HEK293 (cell line): ENCODE measurements at regions not wholly inside any gene's neighbourhood (a gene's known extent, or its start where the extent isn't known, plus 50 kb on each side); places are given as distances from the start of the nearest gene placed in this dataset.

Experiments
- CTCF ChIA-PET: fragments of 350-600 bp; formaldehyde crosslinking; extraction: SDS; loops from one replicate; lab custom pipeline; 2021; ENCODE audit warnings: antibody characterized with exemption; lab: Yijun Ruan, JAX
- POLR2A ChIA-PET: fragments of 300-600 bp; formaldehyde crosslinking; extraction: SDS; loops from one replicate; lab custom pipeline; 2020; ENCODE audit warnings: antibody characterized with exemption, inconsistent platforms; lab: Yijun Ruan, JAX
- H3K27ac ChIP-seq: fragments of 200-500 bp; sonication (Bioruptor generic); 2 replicates; pipeline ENCODE4 v1.5.1; 2014; ENCODE audit warnings: low read depth, low read length, control low read depth, inconsistent platforms; ENCODE audit errors: extremely low read depth
- H3K36me3 ChIP-seq, 2 experiments: fragments of 200-500 bp in 1 of 2; sonication (Bioruptor generic) in 1 of 2; 1 replicate in 1 of 2; 2 replicates in 1 of 2; pipeline ENCODE4 v1.5.1; 2014 to 2017; ENCODE audit warnings: inconsistent platforms in 2 of 2, low read length in 2 of 2; ENCODE audit not compliant: control insufficient read depth in 2 of 2, insufficient read depth in 1 of 2
- H3K4me1 ChIP-seq: fragments of 200-500 bp; sonication (Bioruptor generic); 2 replicates; pipeline ENCODE4 v1.5.1; 2014; ENCODE audit warnings: mild to moderate bottlenecking, low read length, inconsistent platforms; ENCODE audit not compliant: control insufficient read depth, insufficient read depth
- H3K4me3 ChIP-seq: 2 replicates; pipeline ENCODE4 v1.5.1; 2011; ENCODE audit warnings: low read depth, mild to moderate bottlenecking, control low read depth, low read length, moderate library complexity
- H3K9me3 ChIP-seq: fragments of 200-500 bp; sonication (Bioruptor generic); 2 replicates; pipeline ENCODE4 v1.5.1; 2014; ENCODE audit warnings: low read depth, low read length, inconsistent platforms; ENCODE audit not compliant: control insufficient read depth, insufficient read depth
- BCL11B ChIP-seq: fragments of 450-650 bp; formaldehyde crosslinking; IDR thresholded peaks from 2 replicates; pipeline ENCODE4 v1.5.1; 2016; ENCODE audit warnings: low read depth, missing biosample characterization, missing genetic modification characterization
- GLIS1 ChIP-seq: fragments of 450-650 bp; formaldehyde crosslinking; IDR thresholded peaks from 2 replicates; pipeline ENCODE4 v1.5.1; 2016; ENCODE audit warnings: missing biosample characterization, missing genetic modification characterization
- HIC1 ChIP-seq: fragments of 450-650 bp; formaldehyde crosslinking; IDR thresholded peaks from 2 replicates; pipeline ENCODE4 v1.5.1; 2016; ENCODE audit warnings: missing biosample characterization, missing genetic modification characterization
- KLF1 ChIP-seq: fragments of 450-650 bp; formaldehyde crosslinking; IDR thresholded peaks from 2 replicates; pipeline ENCODE4 v1.5.1; 2016; ENCODE audit warnings: missing biosample characterization, missing genetic modification characterization
- KLF16 ChIP-seq: fragments of 450-650 bp; formaldehyde crosslinking; IDR thresholded peaks from 2 replicates; pipeline ENCODE4 v1.5.1; 2017; ENCODE audit warnings: missing biosample characterization, missing genetic modification characterization
- KLF7 ChIP-seq: fragments of 450-650 bp; formaldehyde crosslinking; IDR thresholded peaks from 2 replicates; pipeline ENCODE4 v1.5.1; 2016; ENCODE audit warnings: missing biosample characterization, missing genetic modification characterization, borderline replicate concordance
- ZBTB17 ChIP-seq: fragments of 450-650 bp; formaldehyde crosslinking; IDR thresholded peaks from 2 replicates; pipeline ENCODE4 v1.5.1; 2016; ENCODE audit warnings: missing biosample characterization, missing genetic modification characterization
- ZBTB6 ChIP-seq: fragments of 450-650 bp; formaldehyde crosslinking; IDR thresholded peaks from 2 replicates; pipeline ENCODE4 v1.5.1; 2017; ENCODE audit warnings: missing biosample characterization, missing genetic modification characterization
- ZFHX2 ChIP-seq: fragments of 450-650 bp; formaldehyde crosslinking; conservative IDR thresholded peaks from 2 replicates; pipeline ENCODE4 v1.5.1; 2016; ENCODE audit warnings: missing biosample characterization, missing genetic modification characterization
- ZNF10 ChIP-seq: fragments of 450-650 bp; formaldehyde crosslinking; IDR thresholded peaks from 2 replicates; pipeline ENCODE4 v1.5.1; 2017; ENCODE audit warnings: missing biosample characterization, missing genetic modification characterization
- ZNF133 ChIP-seq: fragments of 450-650 bp; formaldehyde crosslinking; IDR thresholded peaks from 2 replicates; pipeline ENCODE4 v1.5.1; 2016; ENCODE audit warnings: missing biosample characterization, missing genetic modification characterization
- ZNF174 ChIP-seq: fragments of 450-650 bp; formaldehyde crosslinking; IDR thresholded peaks from 2 replicates; pipeline ENCODE4 v1.5.0; 2017; ENCODE audit warnings: missing biosample characterization, mild to moderate bottlenecking, missing genetic modification characterization
- ZNF239 ChIP-seq: fragments of 450-650 bp; formaldehyde crosslinking; IDR thresholded peaks from 2 replicates; pipeline ENCODE4 v1.5.1; 2016; ENCODE audit warnings: missing biosample characterization, missing genetic modification characterization
- ZNF26 ChIP-seq: fragments of 450-650 bp; formaldehyde crosslinking; IDR thresholded peaks from 2 replicates; pipeline ENCODE4 v1.5.1; 2016; ENCODE audit warnings: missing biosample characterization, missing genetic modification characterization
- ZNF324 ChIP-seq: fragments of 450-650 bp; formaldehyde crosslinking; IDR thresholded peaks from 2 replicates; pipeline ENCODE4 v1.5.1; 2016; ENCODE audit warnings: missing biosample characterization, missing genetic modification characterization
- ZNF394 ChIP-seq: fragments of 450-650 bp; formaldehyde crosslinking; IDR thresholded peaks from 2 replicates; pipeline ENCODE4 v1.5.1; 2016; ENCODE audit warnings: missing biosample characterization, missing genetic modification characterization, mild to moderate bottlenecking, moderate library complexity, borderline replicate concordance
- ZNF530 ChIP-seq: fragments of 450-650 bp; formaldehyde crosslinking; IDR thresholded peaks from 2 replicates; pipeline ENCODE4 v1.5.1; 2016; ENCODE audit warnings: low read depth, missing biosample characterization, missing genetic modification characterization
- ZNF548 ChIP-seq: fragments of 450-650 bp; formaldehyde crosslinking; IDR thresholded peaks from 2 replicates; pipeline ENCODE4 v1.5.1; 2016; ENCODE audit warnings: missing biosample characterization, missing genetic modification characterization
- ZNF560 ChIP-seq: fragments of 450-650 bp; formaldehyde crosslinking; IDR thresholded peaks from 2 replicates; pipeline ENCODE4 v1.5.1; 2017; ENCODE audit warnings: missing biosample characterization, missing genetic modification characterization, borderline replicate concordance
- ZNF654 ChIP-seq: fragments of 450-650 bp; formaldehyde crosslinking; IDR thresholded peaks from 2 replicates; pipeline ENCODE4 v1.5.1; 2016; ENCODE audit warnings: low read depth, missing biosample characterization, missing genetic modification characterization
- ZNF701 ChIP-seq: fragments of 450-650 bp; formaldehyde crosslinking; IDR thresholded peaks from 2 replicates; pipeline ENCODE4 v1.5.1; 2016; ENCODE audit warnings: missing biosample characterization, missing genetic modification characterization
- ZNF747 ChIP-seq: fragments of 450-650 bp; formaldehyde crosslinking; IDR thresholded peaks from 2 replicates; pipeline ENCODE4 v1.5.1; 2016; ENCODE audit warnings: missing biosample characterization, missing genetic modification characterization
- ZNF768 ChIP-seq: fragments of 450-650 bp; formaldehyde crosslinking; IDR thresholded peaks from 2 replicates; pipeline ENCODE4 v1.5.1; 2018; ENCODE audit warnings: missing biosample characterization, mild to moderate bottlenecking, missing genetic modification characterization
- ZSCAN18 ChIP-seq: fragments of 450-650 bp; formaldehyde crosslinking; IDR thresholded peaks from 2 replicates; pipeline ENCODE4 v1.5.1; 2016; ENCODE audit warnings: missing biosample characterization, missing genetic modification characterization

GRCh38 chr2:126222278-126222677 lies 433.7 kb upstream of the GYPC start:
- H3K4me3 ChIP-seq = no peak overlapping the region
- CTCF ChIA-PET = interaction anchor here (0.6 to 0.7 kb wide), 2 partner anchors 22 to 43 kb away, joined by 3 read pairs; no protein-coding TSS in a partner anchor
- no peak overlapping the region for H3K27ac ChIP-seq
- no peaks in the 10 kb centered on the region for H3K4me1 ChIP-seq
- TF ChIP-seq ZNF560 (no peak), KLF1 (tag by site-specific recombination) (no peak), BCL11B (tag by site-specific recombination) (no peak)
- H3K9me3 ChIP-seq = no peaks in the 10 kb centered on the region
- POLR2A ChIA-PET = no interaction called here
- no peaks in the 10 kb centered on the region for H3K36me3 ChIP-seq

GRCh38 chr2:126224776-126225175 lies 431.2 kb upstream of the GYPC start:
- TF ChIP-seq KLF16 (tag by site-specific recombination) (no peak), GLIS1 (tag by site-specific recombination) (no peak), ZSCAN18 (tag by site-specific recombination) (no peak)
- no peaks in the 10 kb centered on the region for H3K9me3 ChIP-seq
- ChIA-PET POLR2A (no interaction called here), CTCF (no interaction called here)
- H3K4me1 ChIP-seq = no peaks in the 10 kb centered on the region
- no peak overlapping the region for H3K27ac ChIP-seq
- no peak overlapping the region for H3K4me3 ChIP-seq
- no peaks in the 10 kb centered on the region for H3K36me3 ChIP-seq

- Histone ChIP-seq H3K4me3 (no peak overlapping the region), H3K36me3 (no peaks in the 10 kb centered on the region), H3K27ac (no peak overlapping the region), H3K9me3 (no peaks in the 10 kb centered on the region), H3K4me1 (no peaks in the 10 kb centered on the region)
- POLR2A ChIA-PET = interaction anchor here (0.6 kb wide), 1 partner anchor 12 kb away, joined by 3 read pairs; no protein-coding TSS in a partner anchor
- CTCF ChIA-PET = interaction anchor here (0.5 to 0.6 kb wide), 2 partner anchors 83 to 517 kb away, joined by 3 read pairs; no protein-coding TSS in a partner anchor
- TF ChIP-seq ZNF324 (no peak), ZBTB17 (tag by site-specific recombination) (no peak), ZFHX2 (tag by site-specific recombination) (no peak), ZNF548 (no peak), ZNF747 (no peak), KLF7 (no peak), ZBTB6 (no peak)
Observed at GRCh38 chr2:126227250-126227649, 428.7 kb upstream of the GYPC start.

- ChIA-PET POLR2A (no interaction called here), CTCF (interaction anchor here (0.8 to 1.1 kb wide), 2 partner anchors 10 to 16 kb away, joined by 3 read pairs; no protein-coding TSS in a partner anchor)
- Histone ChIP-seq H3K4me3 (no peak overlapping the region), H3K9me3 (no peaks in the 10 kb centered on the region), H3K27ac (no peak overlapping the region), H3K4me1 (no peaks in the 10 kb centered on the region), H3K36me3 (no peaks in the 10 kb centered on the region)
- TF ChIP-seq HIC1 (tag by site-specific recombination) (no peak), ZNF768 (no peak), ZNF10 (no peak), ZNF530 (tag by site-specific recombination) (no peak), ZNF174 (tag by site-specific recombination) (no peak), ZNF701 (tag by site-specific recombination) (no peak), ZNF26 (tag by site-specific recombination) (no peak), ZNF654 (no peak), ZNF133 (no peak), ZNF394 (tag by site-specific recombination) (no peak), ZNF239 (tag by site-specific recombination) (no peak)
Observed at GRCh38 chr2:126228531-126228930, 427.4 kb upstream of the GYPC start.
